Activated naive CD8-positive, alpha-beta T cell (primary cell): ENCODE measurements at regions not wholly inside any gene's neighbourhood (a gene's known extent, or its start where the extent isn't known, plus 50 kb on each side); places are given as distances from the start of the nearest gene placed in this dataset.

Experiments used
- H3K27ac Mint-ChIP-seq: one replicate; pipeline ENCODE4 v1.8.0; 2021; ENCODE audit warnings: mixed read lengths
- H3K27me3 Mint-ChIP-seq: one replicate; pipeline ENCODE4 v1.8.0; 2021; ENCODE audit warnings: mixed read lengths
- H3K36me3 Mint-ChIP-seq: one replicate; pipeline ENCODE4 v1.8.0; 2021; ENCODE audit warnings: mixed read lengths
- H3K4me1 Mint-ChIP-seq: one replicate; pipeline ENCODE4 v1.8.0; 2021; ENCODE audit warnings: low read depth, mixed read lengths
- H3K4me3 Mint-ChIP-seq: one replicate; pipeline ENCODE4 v1.8.0; 2021; ENCODE audit warnings: mild to moderate bottlenecking, mixed read lengths
- H3K9me3 Mint-ChIP-seq: one replicate; pipeline ENCODE4 v1.8.0; 2021; ENCODE audit warnings: low read depth, mixed read lengths

- no peak overlapping the region for H3K4me3 Mint-ChIP-seq
- H3K27me3 Mint-ChIP-seq, result no peaks in the 10 kb centered on the region
- H3K36me3 Mint-ChIP-seq, result peaks cover 3% of the 10 kb centered on the region
- no peak overlapping the region for H3K27ac Mint-ChIP-seq
- no peaks in the 10 kb centered on the region for H3K9me3 Mint-ChIP-seq
- peaks cover 10% of the 10 kb centered on the region for H3K4me1 Mint-ChIP-seq
Measured at GRCh38 chr12:67751381-67751928, 102.9 kb downstream of the DYRK2 start.

GRCh38 chr12:67752226-67752732 lies 103.7 kb downstream of the DYRK2 start:
- no peak overlapping the region for H3K27ac Mint-ChIP-seq
- H3K36me3 Mint-ChIP-seq, result peaks cover 3% of the 10 kb centered on the region
- H3K4me3 Mint-ChIP-seq, result no peak overlapping the region
- no peaks in the 10 kb centered on the region for H3K27me3 Mint-ChIP-seq
- peaks cover 10% of the 10 kb centered on the region for H3K4me1 Mint-ChIP-seq
- H3K9me3 Mint-ChIP-seq, result no peaks in the 10 kb centered on the region

- H3K4me3 Mint-ChIP-seq, result no peak overlapping the region
- no peaks in the 10 kb centered on the region for H3K27me3 Mint-ChIP-seq
- H3K36me3 Mint-ChIP-seq, result peaks cover 3% of the 10 kb centered on the region
- no peak overlapping the region for H3K27ac Mint-ChIP-seq
- peaks cover 3% of the 10 kb centered on the region for H3K9me3 Mint-ChIP-seq
- peaks cover 21% of the 10 kb centered on the region for H3K4me1 Mint-ChIP-seq
Measured at GRCh38 chr12:67754933-67755697, 106.6 kb downstream of the DYRK2 start.

- Mint-ChIP-seq H3K27me3 (no peaks in the 10 kb centered on the region), H3K9me3 (peaks cover 3% of the 10 kb centered on the region), H3K27ac (no peak overlapping the region), H3K4me3 (no peak overlapping the region), H3K4me1 (peaks cover 28% of the 10 kb centered on the region), H3K36me3 (peaks cover 6% of the 10 kb centered on the region)
Measured at GRCh38 chr12:67757651-67758050, 109.1 kb downstream of the DYRK2 start.

- H3K4me1 Mint-ChIP-seq, result peaks cover 28% of the 10 kb centered on the region
- H3K9me3 Mint-ChIP-seq, result peaks cover 3% of the 10 kb centered on the region
Measured at GRCh38 chr12:67758119-67758518, 109.6 kb downstream of the DYRK2 start.

GRCh38 chr12:67758521-67758920 lies 110.0 kb downstream of the DYRK2 start:
- peaks cover 28% of the 10 kb centered on the region for H3K4me1 Mint-ChIP-seq
- peaks cover 3% of the 10 kb centered on the region for H3K9me3 Mint-ChIP-seq
- H3K27ac Mint-ChIP-seq, result peak overlapping the region; percentile 24

More at GRCh38 chr12:67758119-67758518, 109.6 kb downstream of the DYRK2 start:
- no peaks in the 10 kb centered on the region for H3K27me3 Mint-ChIP-seq
- peaks cover 6% of the 10 kb centered on the region for H3K36me3 Mint-ChIP-seq
- no peak overlapping the region for H3K4me3 Mint-ChIP-seq
- H3K27ac Mint-ChIP-seq, result no peak overlapping the region

GRCh38 chr12:67759829-67760228 lies 111.3 kb downstream of the DYRK2 start:
- Mint-ChIP-seq H3K4me1 (peaks cover 28% of the 10 kb centered on the region), H3K4me3 (peak overlapping the region; percentile 63), H3K9me3 (peaks cover 3% of the 10 kb centered on the region)

More at GRCh38 chr12:67758521-67758920, 110.0 kb downstream of the DYRK2 start:
- Mint-ChIP-seq H3K27me3 (no peaks in the 10 kb centered on the region), H3K4me3 (no peak overlapping the region), H3K36me3 (peaks cover 6% of the 10 kb centered on the region)

GRCh38 chr12:67760586-67761275 lies 112.2 kb downstream of the DYRK2 start:
- Mint-ChIP-seq H3K4me1 (peaks cover 22% of the 10 kb centered on the region), H3K27ac (peak overlapping the region; percentile 41), H3K9me3 (peaks cover 3% of the 10 kb centered on the region), H3K27me3 (no peaks in the 10 kb centered on the region), H3K4me3 (no peak overlapping the region), H3K36me3 (peaks cover 6% of the 10 kb centered on the region)

More at GRCh38 chr12:67759829-67760228, 111.3 kb downstream of the DYRK2 start:
- no peaks in the 10 kb centered on the region for H3K27me3 Mint-ChIP-seq
- peak overlapping the region; percentile 94 for H3K27ac Mint-ChIP-seq
- H3K36me3 Mint-ChIP-seq, result peaks cover 6% of the 10 kb centered on the region

GRCh38 chr12:67761566-67761965 lies 113.0 kb downstream of the DYRK2 start:
- Mint-ChIP-seq H3K36me3 (peaks cover 6% of the 10 kb centered on the region), H3K4me3 (no peak overlapping the region), H3K4me1 (peaks cover 18% of the 10 kb centered on the region), H3K9me3 (peaks cover 3% of the 10 kb centered on the region), H3K27ac (no peak overlapping the region), H3K27me3 (no peaks in the 10 kb centered on the region)

- no peak overlapping the region for H3K4me3 Mint-ChIP-seq
- H3K4me1 Mint-ChIP-seq, result peaks cover 17% of the 10 kb centered on the region
- peaks cover 6% of the 10 kb centered on the region for H3K36me3 Mint-ChIP-seq
- H3K27me3 Mint-ChIP-seq, result no peaks in the 10 kb centered on the region
- peaks cover 3% of the 10 kb centered on the region for H3K9me3 Mint-ChIP-seq
- no peak overlapping the region for H3K27ac Mint-ChIP-seq
Measured at GRCh38 chr12:67764055-67764454, 115.5 kb downstream of the DYRK2 start.

- H3K4me1 Mint-ChIP-seq, result peaks cover 7% of the 10 kb centered on the region
- peaks cover 4% of the 10 kb centered on the region for H3K36me3 Mint-ChIP-seq
- no peaks in the 10 kb centered on the region for H3K27me3 Mint-ChIP-seq
- no peaks in the 10 kb centered on the region for H3K9me3 Mint-ChIP-seq
- no peak overlapping the region for H3K27ac Mint-ChIP-seq
- no peak overlapping the region for H3K4me3 Mint-ChIP-seq
Measured at GRCh38 chr12:67764946-67765619, 116.5 kb downstream of the DYRK2 start.

GRCh38 chr12:67765776-67766766 lies 117.5 kb downstream of the DYRK2 start:
- Mint-ChIP-seq H3K4me1 (no peaks in the 10 kb centered on the region), H3K9me3 (no peaks in the 10 kb centered on the region), H3K27ac (no peak overlapping the region), H3K27me3 (no peaks in the 10 kb centered on the region), H3K4me3 (no peak overlapping the region), H3K36me3 (no peaks in the 10 kb centered on the region)

GRCh38 chr12:67772267-67773169 lies 124.0 kb downstream of the DYRK2 start:
- Mint-ChIP-seq H3K36me3 (peaks cover 2% of the 10 kb centered on the region), H3K27ac (no peak overlapping the region), H3K9me3 (peaks cover 6% of the 10 kb centered on the region), H3K27me3 (no peaks in the 10 kb centered on the region), H3K4me1 (peaks cover 5% of the 10 kb centered on the region), H3K4me3 (no peak overlapping the region)
